Right lobe of liver (tissue), 6 donors: ENCODE measurements at regions not wholly inside any gene's neighbourhood (a gene's known extent, or its start where the extent isn't known, plus 50 kb on each side); places are given as distances from the start of the nearest gene placed in this dataset.

ENCODE experiments used
- ATAC-seq, 4 donors: fragments of 200-7000 bp; cut with Tn5 transposase; one replicate each; pipeline ENCODE4 v1.9.1; 2020; ENCODE audit warnings: mild to moderate bottlenecking in 4 of 4, moderate library complexity in 4 of 4
- DNase-seq, 3 donors: peaks; one replicate each; pipeline ENCODE4 v3.0.0-alpha.2; 2020
- H3K27ac ChIP-seq, 3 donors: fragments of 200-600 bp; one replicate each; pipeline ENCODE4 v1.8.0; 2022
- H3K27me3 ChIP-seq, 2 donors: fragments of 200-600 bp; one replicate each; pipeline ENCODE4 v1.8.0; 2022
- H3K36me3 ChIP-seq, 4 donors: fragments of 200-600 bp; sonication (generic) in 1 of 4; one replicate each; pipeline versions ENCODE4 v1.5.1 to v1.8.0; 2017 to 2022; ENCODE audit warnings: control low read depth in 1 of 4
- H3K4me1 ChIP-seq, 4 donors: fragments of 200-600 bp; sonication (generic) in 1 of 4; one replicate each; pipeline versions ENCODE4 v1.5.1 to v1.8.0; 2017 to 2022; ENCODE audit warnings: control low read depth in 1 of 4
- H3K4me3 ChIP-seq, 3 donors: fragments of 200-600 bp; one replicate each; pipeline ENCODE4 v1.8.0; 2022
- H3K9me3 ChIP-seq, 4 donors: fragments of 200-600 bp; sonication (generic) in 1 of 4; one replicate each; pipeline versions ENCODE4 v1.5.1 to v1.8.0; 2017 to 2022; ENCODE audit warnings: control low read depth in 1 of 4
- CTCF ChIP-seq, 4 donors: fragments of 200-600 bp in 3 of 4; fragments of 450-650 bp in 1 of 4; IDR thresholded peaks; one replicate each; pipeline versions ENCODE4 v1.5.1 to v1.8.0; 2016 to 2022; ENCODE audit warnings: antibody characterized with exemption in 4 of 4, mild to moderate bottlenecking in 2 of 4
- POLR2A ChIP-seq: fragments of 450-650 bp; IDR thresholded peaks from one replicate; pipeline ENCODE4 v1.6.1; 2017; ENCODE audit warnings: antibody characterized with exemption, mild to moderate bottlenecking
- WGBS: methylation state at CpG from one replicate; pipeline ENCODE4 v1.1.6; 2018; ENCODE audit warnings: low coverage, low lambda C conversion rate; ENCODE audit not compliant: insufficient coverage; ENCODE audit errors: missing lambda C conversion rate; 5-methylcytosine and 5-hydroxymethylcytosine counted together
- intact Hi-C, 2 donors: fragments of 100-400 bp; cut with DNase I; formaldehyde crosslinking; loops; one replicate each; pipeline versions ENCODE4 v1.11.2 to v1.14.1; 2022
- donor health status: DM: no; HTN: yes; CAD: no.
- donor health status: DM: no; HTN: no; CAD: no.
- donor health status: DM: no; HTN: no; CAD: no.
- donor health status: DM: no; HTN: yes; CAD: no.
- donor health status: DM: no; HTN: yes; CAD: no.

- 43% methylated on average over 2 of the region's 2 CpGs for WGBS
- no peak for DNase-seq
- Histone ChIP-seq H3K9me3 (no peaks in the 10 kb centered on the region), H3K27me3 (no peaks in the 10 kb centered on the region), H3K4me1 (no peaks in the 10 kb centered on the region), H3K27ac (no peak overlapping the region), H3K36me3 (no peaks in the 10 kb centered on the region), H3K4me3 (no peak overlapping the region)
- no peak for ATAC-seq
- intact Hi-C loops: no loop called here
- TF ChIP-seq POLR2A: no peak
- TF ChIP-seq CTCF (IDR thresholded peaks at IDR 0.05): no peak
Measured at GRCh38 chr15:97156739-97157265, 803.7 kb upstream of the ARRDC4 start.

- Histone ChIP-seq H3K4me1 (no peaks in the 10 kb centered on the region), H3K9me3 (no peaks in the 10 kb centered on the region), H3K27me3 (no peaks in the 10 kb centered on the region), H3K36me3 (no peaks in the 10 kb centered on the region), H3K4me3 (no peak overlapping the region), H3K27ac (no peak overlapping the region)
- ATAC-seq (no peak), DNase-seq (no peak)
- 35% methylated on average over 2 of the region's 2 CpGs for WGBS
- TF ChIP-seq CTCF (IDR thresholded peaks at IDR 0.05) (no peak), POLR2A (no peak)
- intact Hi-C loops: no loop called here
Measured at GRCh38 chr15:97162805-97163495, 797.6 kb upstream of the ARRDC4 start.

GRCh38 chr15:97165205-97165604 is 795.3 kb upstream of the ARRDC4 start:
- Histone ChIP-seq H3K9me3 (no peaks in the 10 kb centered on the region), H3K27me3 (no peaks in the 10 kb centered on the region), H3K4me3 (no peak overlapping the region), H3K4me1 (no peaks in the 10 kb centered on the region), H3K27ac (no peak overlapping the region), H3K36me3 (no peaks in the 10 kb centered on the region)
- TF ChIP-seq POLR2A (no peak), CTCF (IDR thresholded peaks at IDR 0.05) (no peak)
- intact Hi-C loops: no loop called here
- ATAC-seq: no peak
- WGBS: 52% methylated on average over 2 of the region's 2 CpGs
- no peak for DNase-seq

- 45% methylated on average over 7 of the region's 12 CpGs for WGBS
- Histone ChIP-seq H3K4me3 (no peak overlapping the region), H3K9me3 (no peaks in the 10 kb centered on the region), H3K4me1 (no peaks in the 10 kb centered on the region), H3K27me3 (no peaks in the 10 kb centered on the region), H3K36me3 (no peaks in the 10 kb centered on the region), H3K27ac (no peak overlapping the region)
- ATAC-seq (no peak), DNase-seq (no peak)
- intact Hi-C loops: no loop called here
- TF ChIP-seq CTCF (IDR thresholded peaks at IDR 0.05) (no peak), POLR2A (no peak)
Measured at GRCh38 chr15:97168704-97169475, 791.6 kb upstream of the ARRDC4 start.
